Naive B cell (primary cell): ENCODE measurements at regions not wholly inside any gene's neighbourhood (a gene's known extent, or its start where the extent isn't known, plus 50 kb on each side); places are given as distances from the start of the nearest gene placed in this dataset.

Experiments
- ATAC-seq, 2 donors: fragments of 150-1000 bp; cut with Tn5 transposase; 2 replicates each; pipeline ENCODE4 v1.10.0; 2021; ENCODE audit warnings: low read depth in 2 of 2, mild to moderate bottlenecking in 2 of 2, moderate library complexity in 2 of 2
- DNase-seq: peaks from one replicate; pipeline ENCODE4 v3.0.0; 2022
- H3K27ac Mint-ChIP-seq, 6 donors: one replicate each; pipeline ENCODE4 v1.8.0; 2020 to 2022; ENCODE audit warnings: mild to moderate bottlenecking in 6 of 6, mixed read lengths in 6 of 6, moderate library complexity in 5 of 6, inconsistent platforms in 2 of 6
- H3K27me3 Mint-ChIP-seq, 3 donors: one replicate each; pipeline ENCODE4 v1.8.0; 2021 to 2022; ENCODE audit warnings: mixed read lengths in 3 of 3, mild to moderate bottlenecking in 1 of 3
- H3K36me3 Mint-ChIP-seq, 2 donors: one replicate each; pipeline ENCODE4 v1.8.0; 2020 to 2022; ENCODE audit warnings: mixed read lengths in 2 of 2, inconsistent platforms in 1 of 2, mild to moderate bottlenecking in 1 of 2
- H3K4me1 Mint-ChIP-seq, 3 donors: one replicate each; pipeline ENCODE4 v1.8.0; 2020 to 2022; ENCODE audit warnings: mixed read lengths in 3 of 3, inconsistent platforms in 1 of 3, mild to moderate bottlenecking in 1 of 3, moderate library complexity in 1 of 3
- H3K4me3 Mint-ChIP-seq, 8 donors: one replicate each; pipeline ENCODE4 v1.8.0; 2020 to 2022; ENCODE audit warnings: mild to moderate bottlenecking in 8 of 8, mixed read lengths in 8 of 8, moderate library complexity in 8 of 8, inconsistent platforms in 2 of 8
- H3K9me3 Mint-ChIP-seq, 7 donors: one replicate each; pipeline ENCODE4 v1.8.0; 2020 to 2022; ENCODE audit warnings: mixed read lengths in 7 of 7, mild to moderate bottlenecking in 5 of 7, inconsistent platforms in 2 of 7, moderate library complexity in 1 of 7

DNA sequence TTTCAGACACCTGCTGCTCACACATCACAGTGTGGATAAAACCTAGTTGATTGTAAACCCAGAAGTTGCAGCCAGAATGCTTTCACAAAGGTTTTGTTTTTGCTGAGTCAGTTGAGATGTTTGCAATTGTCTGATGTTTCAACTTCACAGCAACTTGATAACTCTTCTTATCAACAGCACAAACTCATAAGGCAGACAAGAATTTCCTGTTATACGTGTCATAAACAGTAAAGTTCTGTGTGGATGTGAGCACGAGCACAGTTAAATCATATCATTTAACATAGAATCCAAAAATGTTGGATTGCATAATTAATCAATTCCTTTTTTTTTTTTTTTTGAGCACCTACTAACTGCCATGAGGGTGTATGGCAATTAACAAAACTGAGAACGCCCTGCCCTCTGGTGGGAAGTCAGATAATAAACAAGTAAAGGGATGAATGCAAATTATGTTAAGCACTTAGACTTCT, 512.2 kb downstream of the PDHA2 start:
- H3K4me1 Mint-ChIP-seq, result no peaks in the 10 kb centered on the region

GRCh38 chr4:96354036-96354712, 514.3 kb downstream of the PDHA2 start:
- H3K9me3 Mint-ChIP-seq, result peaks cover 0 to 3% (median 0%) of the 10 kb centered on the region in 7 donors
- H3K27me3 Mint-ChIP-seq, result no peaks in the 10 kb centered on the region
- H3K4me1 Mint-ChIP-seq, result no peaks in the 10 kb centered on the region
- no peaks in the 10 kb centered on the region for H3K36me3 Mint-ChIP-seq
- no peak overlapping the region for H3K27ac Mint-ChIP-seq
- no peak overlapping the region for H3K4me3 Mint-ChIP-seq
- DNase-seq (no peak), ATAC-seq (no peak)

More for the DNA sequence above, 512.2 kb downstream of the PDHA2 start:
- ATAC-seq (no peak), DNase-seq (no peak)
- Mint-ChIP-seq H3K36me3 (no peaks in the 10 kb centered on the region), H3K27me3 (no peaks in the 10 kb centered on the region), H3K27ac (no peak overlapping the region), H3K4me3 (no peak overlapping the region), H3K9me3 (peaks cover 0 to 4% (median 0%) of the 10 kb centered on the region in 7 donors)

- DNase-seq, result no peak
- Mint-ChIP-seq H3K27ac (no peak overlapping the region), H3K9me3 (peaks cover 0 to 3% (median 0%) of the 10 kb centered on the region in 7 donors), H3K4me1 (no peaks in the 10 kb centered on the region), H3K4me3 (no peak overlapping the region), H3K36me3 (no peaks in the 10 kb centered on the region), H3K27me3 (no peaks in the 10 kb centered on the region)
- ATAC-seq, result no peak
Measured at GRCh38 chr4:96355414-96355813, 515.5 kb downstream of the PDHA2 start.

GRCh38 chr4:96356591-96357370, 516.9 kb downstream of the PDHA2 start:
- no peak for DNase-seq
- H3K27ac Mint-ChIP-seq, result no peak overlapping the region
- no peaks in the 10 kb centered on the region for H3K36me3 Mint-ChIP-seq
- H3K4me3 Mint-ChIP-seq, result no peak overlapping the region
- H3K27me3 Mint-ChIP-seq, result no peaks in the 10 kb centered on the region
- ATAC-seq, result no peak
- no peaks in the 10 kb centered on the region for H3K4me1 Mint-ChIP-seq
- no peaks in the 10 kb centered on the region for H3K9me3 Mint-ChIP-seq

DNA sequence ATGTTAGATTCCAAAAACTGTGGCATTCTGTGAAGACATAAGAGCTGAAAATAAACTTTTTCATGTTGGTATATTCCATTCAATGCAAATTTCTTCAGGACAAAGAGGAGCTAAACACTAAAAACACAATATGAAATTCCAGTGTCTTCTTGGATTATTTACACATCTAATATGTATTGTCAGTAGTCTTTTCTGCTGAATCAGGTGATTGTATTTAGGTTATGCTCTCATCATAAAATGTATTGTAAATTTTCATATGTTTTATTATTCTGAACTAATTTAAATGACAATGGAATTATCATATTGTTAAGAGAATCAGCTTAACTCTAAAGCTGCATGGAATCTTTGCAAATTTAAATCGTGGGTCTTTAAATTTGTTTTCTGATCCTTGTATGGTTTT, 526.7 kb downstream of the PDHA2 start:
- Mint-ChIP-seq H3K27ac (no peak overlapping the region), H3K36me3 (no peaks in the 10 kb centered on the region), H3K4me3 (no peak overlapping the region), H3K27me3 (no peaks in the 10 kb centered on the region), H3K9me3 (peaks cover 0 to 12% (median 6%) of the 10 kb centered on the region in 7 donors), H3K4me1 (no peaks in the 10 kb centered on the region)
- DNase-seq (no peak), ATAC-seq (no peak)

GRCh38 chr4:96375367-96375766, 535.5 kb downstream of the PDHA2 start:
- no peak overlapping the region for H3K4me3 Mint-ChIP-seq
- H3K36me3 Mint-ChIP-seq, result no peaks in the 10 kb centered on the region
- H3K27ac Mint-ChIP-seq, result no peak overlapping the region
- ATAC-seq (no peak), DNase-seq (no peak)
- no peaks in the 10 kb centered on the region for H3K27me3 Mint-ChIP-seq
- peaks cover 1 to 6% (median 3%) of the 10 kb centered on the region in 7 donors for H3K9me3 Mint-ChIP-seq
- H3K4me1 Mint-ChIP-seq, result no peaks in the 10 kb centered on the region

DNA sequence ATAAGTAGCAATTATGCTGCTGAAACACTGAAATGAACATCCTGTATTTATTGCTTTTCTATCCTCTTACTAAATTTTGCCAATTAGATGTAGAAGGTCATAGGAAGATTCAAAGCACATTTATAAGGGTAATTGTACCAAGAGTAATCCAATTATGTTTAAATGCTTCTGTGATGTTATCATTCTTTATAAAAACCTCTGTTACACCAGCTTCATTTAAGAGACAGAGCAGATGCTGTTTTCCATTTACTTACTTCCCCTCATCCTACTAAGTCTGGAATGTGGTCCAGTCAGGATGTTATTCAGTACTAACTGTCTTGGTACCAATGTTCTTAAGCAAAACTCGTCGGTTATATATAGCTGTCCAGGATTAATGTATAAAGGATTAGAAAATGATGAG, 539.6 kb downstream of the PDHA2 start:
- DNase-seq, result no peak
- no peaks in the 10 kb centered on the region for H3K4me1 Mint-ChIP-seq
- H3K4me3 Mint-ChIP-seq, result no peak overlapping the region
- no peaks in the 10 kb centered on the region for H3K36me3 Mint-ChIP-seq
- no peaks in the 10 kb centered on the region for H3K27me3 Mint-ChIP-seq
- no peak for ATAC-seq
- H3K27ac Mint-ChIP-seq, result no peak overlapping the region
- H3K9me3 Mint-ChIP-seq, result peaks cover 0 to 6% (median 4%) of the 10 kb centered on the region in 7 donors

- H3K36me3 Mint-ChIP-seq, result no peaks in the 10 kb centered on the region
- no peaks in the 10 kb centered on the region for H3K4me1 Mint-ChIP-seq
- DNase-seq, result no peak
- ATAC-seq, result no peak
- H3K9me3 Mint-ChIP-seq, result peaks cover 0 to 6% (median 4%) of the 10 kb centered on the region in 7 donors
- no peaks in the 10 kb centered on the region for H3K27me3 Mint-ChIP-seq
- no peak overlapping the region for H3K4me3 Mint-ChIP-seq
- no peak overlapping the region for H3K27ac Mint-ChIP-seq
Measured at GRCh38 chr4:96380106-96380505, 540.2 kb downstream of the PDHA2 start.

DNA sequence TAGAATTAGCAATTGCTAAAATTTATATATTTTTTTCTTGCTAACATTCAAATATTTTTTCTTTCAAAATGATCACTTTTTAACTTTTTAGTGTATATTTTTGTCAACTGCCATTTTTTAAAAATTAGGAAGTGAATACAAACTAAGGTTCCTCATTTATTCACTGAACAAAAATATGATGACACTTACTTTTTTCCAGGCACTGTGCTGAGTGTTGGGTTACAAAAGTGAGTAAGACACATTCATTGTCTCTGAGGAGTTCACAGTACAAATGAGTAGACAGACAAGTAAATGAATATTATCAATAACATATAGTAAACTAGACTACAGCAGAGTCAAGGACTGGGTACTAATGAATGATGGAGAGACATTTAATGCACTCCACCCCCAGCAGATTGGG, 543.5 kb downstream of the PDHA2 start:
- no peaks in the 10 kb centered on the region for H3K4me1 Mint-ChIP-seq
- no peak for ATAC-seq
- H3K27me3 Mint-ChIP-seq, result no peaks in the 10 kb centered on the region
- DNase-seq, result no peak
- H3K27ac Mint-ChIP-seq, result no peak overlapping the region
- no peaks in the 10 kb centered on the region for H3K36me3 Mint-ChIP-seq
- no peak overlapping the region for H3K4me3 Mint-ChIP-seq
- H3K9me3 Mint-ChIP-seq, result peaks cover 0 to 6% (median 4%) of the 10 kb centered on the region in 7 donors

DNA sequence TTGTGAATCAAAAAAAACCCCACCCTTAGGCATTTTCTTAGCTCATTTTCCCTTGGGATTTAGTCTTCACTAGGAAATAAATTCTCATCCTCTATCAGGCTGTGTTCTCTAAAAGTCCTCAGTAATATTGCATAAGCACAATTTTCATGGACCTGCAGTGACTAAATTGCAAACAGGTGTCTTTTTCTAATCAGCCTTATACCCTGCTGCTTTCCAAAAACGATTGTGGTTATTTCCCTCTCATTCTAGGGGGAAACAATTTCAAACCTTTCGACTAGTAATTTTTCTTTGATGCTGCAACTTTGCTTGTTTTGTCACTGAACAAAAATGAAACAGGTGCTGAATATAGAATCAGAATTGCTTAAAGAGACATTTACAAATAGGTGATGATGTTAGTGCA, 549.9 kb downstream of the PDHA2 start:
- Mint-ChIP-seq H3K9me3 (peaks cover 0 to 11% (median 2%) of the 10 kb centered on the region in 7 donors), H3K27ac (no peak overlapping the region), H3K4me3 (no peak overlapping the region), H3K36me3 (no peaks in the 10 kb centered on the region), H3K27me3 (no peaks in the 10 kb centered on the region), H3K4me1 (no peaks in the 10 kb centered on the region)
- no peak for DNase-seq
- ATAC-seq, result no peak

DNA sequence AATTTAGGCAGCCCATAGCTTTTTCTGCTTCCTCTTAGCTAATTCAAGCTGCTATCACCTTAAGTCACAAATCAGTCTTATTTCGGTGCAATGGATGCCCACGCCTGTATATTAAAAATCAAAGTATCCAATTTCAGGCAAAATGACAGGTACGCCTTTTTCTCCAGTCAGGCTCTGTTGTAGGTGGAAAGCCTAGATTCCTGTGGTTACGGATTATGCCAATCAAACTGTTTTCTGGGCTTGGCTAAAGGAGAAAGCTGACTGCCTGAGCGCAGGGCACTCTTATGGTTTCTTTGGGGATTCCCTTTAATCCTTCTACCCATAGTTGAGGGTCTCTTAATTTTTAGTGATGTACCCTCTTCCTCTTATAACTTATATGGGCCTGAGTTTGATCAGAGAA, 550.5 kb downstream of the PDHA2 start:
- DNase-seq, result no peak
- Mint-ChIP-seq H3K27ac (no peak overlapping the region), H3K4me1 (no peaks in the 10 kb centered on the region), H3K36me3 (no peaks in the 10 kb centered on the region), H3K9me3 (peaks cover 0 to 11% (median 2%) of the 10 kb centered on the region in 7 donors), H3K27me3 (no peaks in the 10 kb centered on the region), H3K4me3 (no peak overlapping the region)
- ATAC-seq, result no peak

DNA sequence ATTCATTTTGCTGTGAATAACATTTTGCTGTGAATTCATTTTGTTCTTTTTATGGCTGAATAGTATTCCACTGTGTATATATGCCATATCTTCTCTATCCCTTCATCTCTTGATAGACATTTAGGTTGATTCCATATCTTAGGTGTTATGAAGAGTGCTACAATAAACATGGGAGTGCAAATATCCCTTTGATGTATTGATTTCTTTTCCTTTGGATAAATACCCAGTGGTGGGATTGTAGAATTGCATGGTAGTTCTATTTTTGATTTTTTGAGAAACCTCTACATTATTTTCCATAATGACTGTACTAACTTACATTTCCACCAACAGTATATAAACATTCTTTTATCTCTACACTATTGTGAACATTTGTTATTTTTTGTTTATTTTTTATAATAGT, 555.9 kb downstream of the PDHA2 start:
- no peak overlapping the region for H3K27ac Mint-ChIP-seq
- no peak for ATAC-seq
- no peaks in the 10 kb centered on the region for H3K27me3 Mint-ChIP-seq
- H3K4me3 Mint-ChIP-seq, result no peak overlapping the region
- DNase-seq, result no peak
- no peaks in the 10 kb centered on the region for H3K36me3 Mint-ChIP-seq
- peaks cover 0 to 17% (median 4%) of the 10 kb centered on the region in 7 donors for H3K9me3 Mint-ChIP-seq
- no peaks in the 10 kb centered on the region for H3K4me1 Mint-ChIP-seq

DNA sequence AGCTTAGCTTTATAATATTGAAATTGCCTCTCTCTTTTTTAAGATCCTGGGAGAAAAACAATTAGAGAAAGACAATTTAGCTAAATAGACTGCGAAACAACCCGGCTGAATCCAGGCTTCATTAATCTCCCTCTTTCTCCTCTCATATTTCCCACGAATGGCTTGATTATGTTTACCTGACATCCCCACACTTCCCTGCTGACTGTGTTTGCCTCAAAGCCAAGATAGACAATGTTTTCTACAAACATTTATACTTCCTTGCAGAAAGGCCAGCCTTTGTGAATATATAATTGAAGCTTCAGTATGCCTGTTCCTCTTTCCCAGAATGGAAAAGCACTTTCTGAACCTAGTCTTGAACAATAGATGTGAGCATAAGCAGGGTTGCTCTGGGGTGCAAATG, 566.8 kb downstream of the PDHA2 start:
- Mint-ChIP-seq H3K36me3 (no peaks in the 10 kb centered on the region), H3K27ac (no peak overlapping the region), H3K9me3 (peaks cover 0 to 5% (median 3%) of the 10 kb centered on the region in 7 donors), H3K4me3 (no peak overlapping the region), H3K27me3 (no peaks in the 10 kb centered on the region), H3K4me1 (no peaks in the 10 kb centered on the region)
- ATAC-seq (no peak), DNase-seq (no peak)

DNA sequence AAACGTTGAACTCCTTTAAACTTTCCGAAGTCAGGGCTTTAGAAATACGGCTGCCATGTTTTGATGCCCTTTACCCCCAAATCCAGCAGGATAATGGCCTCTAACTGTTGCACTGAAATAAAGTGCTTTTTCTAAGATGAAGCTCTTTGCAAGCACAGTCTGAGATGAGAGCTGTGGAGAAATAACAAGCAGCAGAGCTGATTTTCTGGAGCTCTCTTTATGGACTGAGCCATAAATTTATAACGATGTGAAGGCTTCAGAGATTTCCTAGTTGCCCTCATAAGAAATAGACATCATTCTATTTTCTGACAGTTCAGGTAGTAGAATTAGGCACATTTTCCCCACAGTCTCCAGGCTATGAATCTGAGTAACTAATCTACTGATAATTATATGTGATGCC, 567.3 kb downstream of the PDHA2 start:
- Mint-ChIP-seq H3K4me3 (no peak overlapping the region), H3K4me1 (no peaks in the 10 kb centered on the region), H3K27me3 (no peaks in the 10 kb centered on the region), H3K36me3 (no peaks in the 10 kb centered on the region), H3K27ac (no peak overlapping the region), H3K9me3 (peaks cover 0 to 4% (median 3%) of the 10 kb centered on the region in 7 donors)
- no peak for DNase-seq
- no peak for ATAC-seq
